OCI-LY1 (cell line): ENCODE measurements at regions not wholly inside any gene's neighbourhood (a gene's known extent, or its start where the extent isn't known, plus 50 kb on each side); places are given as distances from the start of the nearest gene placed in this dataset.

Source experiments
- CTCF ChIP-seq: fragments of 200-600 bp; sonication (generic), shearing (Covaris generic); IDR thresholded peaks from 2 replicates; pipeline ENCODE4 v1.5.1; 2017; ENCODE audit warnings: mild to moderate bottlenecking, antibody characterized with exemption, low read length, moderate library complexity, mixed read lengths
- EZH2 ChIP-seq: fragments of 200-600 bp; sonication (generic), shearing (Covaris generic); IDR thresholded peaks from 2 replicates; pipeline ENCODE4 v1.8.0; 2017; ENCODE audit warnings: borderline replicate concordance, mixed run types, mild to moderate bottlenecking, antibody characterized with exemption, low read length, moderate library complexity, mixed read lengths

GRCh38 chr4:163758032-163758431 lies 263.5 kb downstream of the TMA16 start:
- TF ChIP-seq CTCF (no peak), EZH2 (no peak)
